ENCODE measurements at regions not wholly inside any gene's neighbourhood (a gene's known extent, or its start where the extent isn't known, plus 50 kb on each side); places are given as distances from the start of the nearest gene placed in this dataset.

DNA sequence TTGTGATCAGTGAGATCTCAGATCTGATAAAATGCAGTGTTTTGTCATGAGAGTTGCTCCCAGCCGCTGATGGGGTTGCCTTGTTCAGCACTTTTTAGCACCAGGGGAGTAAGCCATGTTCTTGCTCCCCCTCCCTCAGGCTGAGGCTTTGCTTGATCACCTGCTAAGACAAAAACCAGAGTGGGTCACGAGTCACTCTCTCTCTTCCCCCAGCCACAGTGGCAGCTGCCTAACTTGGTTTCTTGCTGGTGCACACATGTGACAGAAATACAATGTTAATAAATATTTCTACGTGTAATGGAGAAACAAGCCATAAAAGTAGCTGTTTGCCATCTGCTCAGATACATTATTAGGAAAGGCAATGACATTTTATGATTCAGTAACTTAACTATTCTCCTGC lies 212.4 kb upstream of the DMRT1 start:
- TF ChIP-seq POLR2AphosphoS5 (IDR thresholded peaks at IDR 0.05), result no peak
- TF ChIP-seq, protein P1, sequence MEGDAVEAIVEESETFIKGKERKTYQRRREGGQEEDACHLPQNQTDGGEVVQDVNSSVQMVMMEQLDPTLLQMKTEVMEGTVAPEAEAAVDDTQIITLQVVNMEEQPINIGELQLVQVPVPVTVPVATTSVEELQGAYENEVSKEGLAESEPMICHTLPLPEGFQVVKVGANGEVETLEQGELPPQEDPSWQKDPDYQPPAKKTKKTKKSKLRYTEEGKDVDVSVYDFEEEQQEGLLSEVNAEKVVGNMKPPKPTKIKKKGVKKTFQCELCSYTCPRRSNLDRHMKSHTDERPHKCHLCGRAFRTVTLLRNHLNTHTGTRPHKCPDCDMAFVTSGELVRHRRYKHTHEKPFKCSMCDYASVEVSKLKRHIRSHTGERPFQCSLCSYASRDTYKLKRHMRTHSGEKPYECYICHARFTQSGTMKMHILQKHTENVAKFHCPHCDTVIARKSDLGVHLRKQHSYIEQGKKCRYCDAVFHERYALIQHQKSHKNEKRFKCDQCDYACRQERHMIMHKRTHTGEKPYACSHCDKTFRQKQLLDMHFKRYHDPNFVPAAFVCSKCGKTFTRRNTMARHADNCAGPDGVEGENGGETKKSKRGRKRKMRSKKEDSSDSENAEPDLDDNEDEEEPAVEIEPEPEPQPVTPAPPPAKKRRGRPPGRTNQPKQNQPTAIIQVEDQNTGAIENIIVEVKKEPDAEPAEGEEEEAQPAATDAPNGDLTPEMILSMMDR (IDR thresholded peaks at IDR 0.05), result no peak
- no peak for TF ChIP-seq POLR2A (IDR thresholded peaks at IDR 0.05)

Data from prostate gland (tissue), 2 donors.